ENCODE measurements at regions not wholly inside any gene's neighbourhood (a gene's known extent, or its start where the extent isn't known, plus 50 kb on each side); places are given as distances from the start of the nearest gene placed in this dataset.

DNA sequence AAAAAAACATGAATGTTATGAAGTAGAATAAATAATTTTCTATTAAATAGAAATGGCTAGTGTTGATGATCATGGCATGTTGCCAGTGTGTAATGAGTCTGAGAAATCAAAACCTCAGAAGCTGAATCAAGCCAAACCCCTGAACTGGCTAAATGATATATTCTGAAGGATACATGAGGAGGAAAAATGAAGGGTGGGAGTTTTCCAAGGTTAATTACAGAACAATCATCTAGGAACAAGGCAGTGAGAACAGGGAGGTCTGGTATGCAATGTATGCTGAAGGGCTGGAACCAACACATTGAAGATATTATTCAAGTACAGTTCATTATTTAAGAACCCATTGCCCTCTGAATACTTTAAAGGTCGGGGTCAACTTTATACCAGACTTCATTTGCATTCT, 309.1 kb upstream of the NRIP1 start:
- Histone ChIP-seq H4K20me1 (ENCODE audit: low read depth) (no peaks in the 10 kb centered on the region), H3K79me2 (ENCODE audit: low read depth) (no peaks in the 10 kb centered on the region), H3K9me3 (ENCODE audit: low read depth) (no peaks in the 10 kb centered on the region), H3K27me3 (no peaks in the 10 kb centered on the region), H3K4me3 (no peak overlapping the region), H3K36me3 (no peaks in the 10 kb centered on the region), H2AFZ (replicated peaks) (no peak overlapping the region), H3K4me2 (no peak overlapping the region), H3F3A (ENCODE audit: low read depth) (no peaks in the 10 kb centered on the region), H3K4me1 (no peaks in the 10 kb centered on the region), H3K27ac (no peak overlapping the region), H3K9ac (no peak overlapping the region)
- TF ChIP-seq, protein P1, sequence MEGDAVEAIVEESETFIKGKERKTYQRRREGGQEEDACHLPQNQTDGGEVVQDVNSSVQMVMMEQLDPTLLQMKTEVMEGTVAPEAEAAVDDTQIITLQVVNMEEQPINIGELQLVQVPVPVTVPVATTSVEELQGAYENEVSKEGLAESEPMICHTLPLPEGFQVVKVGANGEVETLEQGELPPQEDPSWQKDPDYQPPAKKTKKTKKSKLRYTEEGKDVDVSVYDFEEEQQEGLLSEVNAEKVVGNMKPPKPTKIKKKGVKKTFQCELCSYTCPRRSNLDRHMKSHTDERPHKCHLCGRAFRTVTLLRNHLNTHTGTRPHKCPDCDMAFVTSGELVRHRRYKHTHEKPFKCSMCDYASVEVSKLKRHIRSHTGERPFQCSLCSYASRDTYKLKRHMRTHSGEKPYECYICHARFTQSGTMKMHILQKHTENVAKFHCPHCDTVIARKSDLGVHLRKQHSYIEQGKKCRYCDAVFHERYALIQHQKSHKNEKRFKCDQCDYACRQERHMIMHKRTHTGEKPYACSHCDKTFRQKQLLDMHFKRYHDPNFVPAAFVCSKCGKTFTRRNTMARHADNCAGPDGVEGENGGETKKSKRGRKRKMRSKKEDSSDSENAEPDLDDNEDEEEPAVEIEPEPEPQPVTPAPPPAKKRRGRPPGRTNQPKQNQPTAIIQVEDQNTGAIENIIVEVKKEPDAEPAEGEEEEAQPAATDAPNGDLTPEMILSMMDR (IDR thresholded peaks at IDR 0.05), result no peak
- TF ChIP-seq EZH2 (IDR thresholded peaks at IDR 0.05), result no peak
- TF ChIP-seq EZH2phosphoT487 (IDR thresholded peaks at IDR 0.05), result no peak
- Mint-ChIP-seq H3K4me3 (no peak overlapping the region), H3K27me3 (ENCODE audit: insufficient read depth, low read depth) (no peaks in the 10 kb centered on the region), H3K36me3 (no peaks in the 10 kb centered on the region), H3K9me3 (peaks cover 12% of the 10 kb centered on the region), H3K4me1 (peaks cover 8% of the 10 kb centered on the region), H3K27ac (no peak overlapping the region)
- DNase-seq (ENCODE audit: low spot score), result no peak

DNA sequence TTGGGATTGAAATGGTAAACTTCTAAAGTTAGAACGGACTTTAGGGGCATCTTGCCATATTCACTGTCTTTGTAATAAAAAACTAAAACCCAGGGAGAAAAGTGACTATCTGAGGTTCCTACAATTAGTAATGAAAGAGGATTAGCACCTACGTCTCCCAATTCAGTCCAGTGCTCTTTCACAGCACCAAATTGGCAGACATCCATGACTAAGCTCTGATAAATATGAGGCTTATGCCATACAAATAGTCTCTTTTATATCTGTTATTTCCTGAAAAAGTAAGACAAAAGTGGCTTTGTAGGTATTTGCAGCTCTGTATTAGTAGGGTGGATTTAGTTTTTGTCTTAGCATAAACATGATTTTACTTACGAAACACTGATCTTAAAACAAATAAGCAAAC, 315.0 kb upstream of the NRIP1 start:
- Histone ChIP-seq H3K4me2 (no peak overlapping the region), H3K4me3 (no peak overlapping the region), H3K9ac (no peak overlapping the region), H3K36me3 (no peaks in the 10 kb centered on the region), H4K20me1 (ENCODE audit: low read depth) (no peaks in the 10 kb centered on the region), H3K27me3 (no peaks in the 10 kb centered on the region), H3K9me3 (ENCODE audit: low read depth) (no peaks in the 10 kb centered on the region), H3K4me1 (peaks cover 6% of the 10 kb centered on the region), H3K79me2 (ENCODE audit: low read depth) (no peaks in the 10 kb centered on the region), H3F3A (ENCODE audit: low read depth) (no peaks in the 10 kb centered on the region), H2AFZ (replicated peaks) (no peak overlapping the region), H3K27ac (no peak overlapping the region)
- Mint-ChIP-seq H3K9me3 (peaks cover 16% of the 10 kb centered on the region), H3K4me1 (no peaks in the 10 kb centered on the region), H3K27ac (no peak overlapping the region), H3K27me3 (ENCODE audit: insufficient read depth, low read depth) (no peaks in the 10 kb centered on the region), H3K4me3 (no peak overlapping the region), H3K36me3 (peaks cover 3% of the 10 kb centered on the region)
- TF ChIP-seq, protein P1 (IDR thresholded peaks at IDR 0.05), result no peak
- TF ChIP-seq EZH2 (IDR thresholded peaks at IDR 0.05) (no peak), EZH2phosphoT487 (IDR thresholded peaks at IDR 0.05) (no peak)
- no peak for DNase-seq (ENCODE audit: low spot score)

GRCh38 chr21:15383588-15383987, 318.8 kb upstream of the NRIP1 start:
- Mint-ChIP-seq H3K9me3 (peaks cover 26% of the 10 kb centered on the region), H3K27ac (no peak overlapping the region), H3K27me3 (ENCODE audit: insufficient read depth, low read depth) (no peaks in the 10 kb centered on the region), H3K4me3 (no peak overlapping the region), H3K36me3 (peaks cover 3% of the 10 kb centered on the region), H3K4me1 (peaks cover 6% of the 10 kb centered on the region)
- no peak overlapping the region for H3K4me2 ChIP-seq
- no peaks in the 10 kb centered on the region for H3K27me3 ChIP-seq
- peaks cover 6% of the 10 kb centered on the region for H3K4me1 ChIP-seq
- H3K9ac ChIP-seq, result no peak overlapping the region
- TF ChIP-seq EZH2 (IDR thresholded peaks at IDR 0.05), result no peak
- TF ChIP-seq EZH2phosphoT487 (IDR thresholded peaks at IDR 0.05), result no peak
- TF ChIP-seq, protein P1 (IDR thresholded peaks at IDR 0.05), result no peak
- H3K27ac ChIP-seq, result no peak overlapping the region
- no peaks in the 10 kb centered on the region for H3K9me3 ChIP-seq (ENCODE audit: low read depth)
- no peak for DNase-seq (ENCODE audit: low spot score)
- H3K79me2 ChIP-seq (ENCODE audit: low read depth), result no peaks in the 10 kb centered on the region
- no peaks in the 10 kb centered on the region for H4K20me1 ChIP-seq (ENCODE audit: low read depth)
- no peak overlapping the region for H2AFZ ChIP-seq (replicated peaks)
- no peaks in the 10 kb centered on the region for H3K36me3 ChIP-seq
- H3K4me3 ChIP-seq, result no peak overlapping the region
- H3F3A ChIP-seq (ENCODE audit: low read depth), result no peaks in the 10 kb centered on the region

Measured in neural progenitor cell (in vitro differentiated cells).